ENCODE measurements at regions not wholly inside any gene's neighbourhood (a gene's known extent, or its start where the extent isn't known, plus 50 kb on each side); places are given as distances from the start of the nearest gene placed in this dataset. TPM values are rescaled to one million over a fixed set of nuclear protein-coding genes. Genes with fewer than 3 reads are reported as not detected.

DNA sequence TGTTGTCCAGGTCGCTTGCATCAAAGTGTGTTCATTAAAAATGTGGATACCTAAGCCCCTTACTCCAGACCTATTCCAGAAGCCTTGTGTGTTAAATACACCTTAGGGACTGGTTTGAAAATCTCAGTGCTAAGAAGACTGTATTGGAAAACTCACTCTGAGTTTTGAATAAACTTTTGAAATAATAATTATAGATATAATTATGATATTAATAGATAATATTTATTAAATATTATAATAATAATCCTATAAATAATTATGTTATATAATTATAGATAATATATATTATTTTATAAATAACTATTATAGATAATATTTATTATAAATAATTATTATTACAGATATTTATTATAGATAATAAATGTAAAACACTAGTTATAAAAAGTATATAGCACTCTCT is 165.3 kb downstream of the ARRDC3 start:
- H2AFZ ChIP-seq (ENCODE audit: low read length): no peak overlapping the region
- H3K9ac ChIP-seq (ENCODE audit: low read length): no peak overlapping the region
- H3K4me2 ChIP-seq (ENCODE audit: low read depth, low read length, poor library complexity, severe bottlenecking): no peak overlapping the region
- H3K27me3 ChIP-seq (ENCODE audit: low read length): no peaks in the 10 kb centered on the region
- no peaks in the 10 kb centered on the region for H3K9me2 ChIP-seq (replicated peaks; ENCODE audit: insufficient read depth, low read length)
- H3K4me3 ChIP-seq (ENCODE audit: low read length): no peak overlapping the region
- no peaks in the 10 kb centered on the region for H3K9me3 ChIP-seq (ENCODE audit: low read length)
- no peak for DNase-seq
- no peaks in the 10 kb centered on the region for H3K4me1 ChIP-seq (ENCODE audit: low read length)
- H3K36me3 ChIP-seq (ENCODE audit: insufficient read depth, low read length): no peaks in the 10 kb centered on the region
- no peak overlapping the region for H3K27ac ChIP-seq (ENCODE audit: low read length)
- no peaks in the 10 kb centered on the region for H3K79me2 ChIP-seq (ENCODE audit: low read length)
- H4K20me1 ChIP-seq (ENCODE audit: insufficient read depth, low read depth, low read length): no peaks in the 10 kb centered on the region

DNA sequence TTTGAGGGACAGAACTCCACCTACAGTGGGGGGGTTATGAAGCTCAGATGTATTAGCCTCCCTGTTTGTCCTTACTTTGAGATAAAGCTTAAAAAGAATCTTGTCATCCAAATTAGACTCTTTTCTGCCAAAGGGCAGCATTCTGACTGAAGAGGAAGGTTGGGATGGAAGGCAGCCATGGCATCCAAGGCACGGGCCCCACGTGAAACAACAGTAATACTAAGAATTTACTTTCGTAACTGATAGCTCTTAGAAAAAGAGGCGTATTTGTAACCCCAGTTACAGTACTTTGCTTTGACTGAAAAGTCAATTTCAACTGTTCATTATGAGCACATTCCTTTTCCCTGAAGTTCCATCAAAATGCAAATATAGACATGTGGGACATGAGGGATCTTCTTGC is 168.5 kb downstream of the ARRDC3 start:
- H3K79me2 ChIP-seq (ENCODE audit: low read length): no peaks in the 10 kb centered on the region
- H3K9me2 ChIP-seq (replicated peaks; ENCODE audit: insufficient read depth, low read length): no peaks in the 10 kb centered on the region
- H2AFZ ChIP-seq (ENCODE audit: low read length): no peak overlapping the region
- no peak for DNase-seq
- H3K9me3 ChIP-seq (ENCODE audit: low read length): no peaks in the 10 kb centered on the region
- no peaks in the 10 kb centered on the region for H3K36me3 ChIP-seq (ENCODE audit: insufficient read depth, low read length)
- H3K4me1 ChIP-seq (ENCODE audit: low read length): no peaks in the 10 kb centered on the region
- no peak overlapping the region for H3K4me2 ChIP-seq (ENCODE audit: low read depth, low read length, poor library complexity, severe bottlenecking)
- no peak overlapping the region for H3K4me3 ChIP-seq (ENCODE audit: low read length)
- no peak overlapping the region for H3K27ac ChIP-seq (ENCODE audit: low read length)
- H3K27me3 ChIP-seq (ENCODE audit: low read length): no peaks in the 10 kb centered on the region
- no peak overlapping the region for H3K9ac ChIP-seq (ENCODE audit: low read length)
- no peaks in the 10 kb centered on the region for H4K20me1 ChIP-seq (ENCODE audit: insufficient read depth, low read depth, low read length)

Small RNA genes in the stretch of these regions (small RNA-seq; reads per million reads assigned to genes)
- not detected for gene RF00017
- gene RNU4-90P: not detected

All from Karpas-422 (cell line).